H9 (cell line): ENCODE measurements at regions not wholly inside any gene's neighbourhood (a gene's known extent, or its start where the extent isn't known, plus 50 kb on each side); places are given as distances from the start of the nearest gene placed in this dataset.

Experiments
- DNase-seq: peaks from one replicate; pipeline ENCODE4 v3.0.0-alpha.2; 2017
- H2AFZ ChIP-seq: one replicate; pipeline ENCODE4 v1.6.1; 2013; ENCODE audit warnings: mild to moderate bottlenecking, low read length, control low read depth, moderate library complexity
- H2AK5ac ChIP-seq: 2 replicates; pipeline ENCODE4 v1.6.1; 2013; ENCODE audit warnings: low read length, control low read depth, mixed read lengths; ENCODE audit not compliant: insufficient read length
- H2BK120ac ChIP-seq: one replicate; pipeline ENCODE4 v1.6.1; 2013; ENCODE audit warnings: low read depth, mild to moderate bottlenecking, low read length, control low read depth, inconsistent platforms; ENCODE audit not compliant: poor library complexity, severe bottlenecking
- H2BK12ac ChIP-seq: 2 replicates; pipeline ENCODE4 v1.6.1; 2013; ENCODE audit warnings: low read length, control low read depth, mixed read lengths, low read depth; ENCODE audit not compliant: insufficient read length
- H2BK15ac ChIP-seq: 2 replicates; pipeline ENCODE4 v1.6.1; 2013; ENCODE audit warnings: low read depth, low read length, control low read depth
- H2BK20ac ChIP-seq: one replicate; pipeline ENCODE4 v1.6.1; 2013; ENCODE audit warnings: low read depth, mild to moderate bottlenecking, low read length, control low read depth, inconsistent platforms; ENCODE audit not compliant: poor library complexity, severe bottlenecking
- H2BK5ac ChIP-seq: 2 replicates; pipeline ENCODE4 v1.6.1; 2013; ENCODE audit warnings: low read length, control low read depth, mixed read lengths; ENCODE audit not compliant: insufficient read length
- H3K14ac ChIP-seq: 2 replicates; pipeline ENCODE4 v1.6.1; 2013; ENCODE audit warnings: low read length, control low read depth; ENCODE audit not compliant: insufficient read depth
- H3K18ac ChIP-seq: 2 replicates; pipeline ENCODE4 v1.6.1; 2013; ENCODE audit warnings: low read depth, mild to moderate bottlenecking, mixed read lengths, low read length, control low read depth; ENCODE audit not compliant: insufficient read length
- H3K23ac ChIP-seq: 2 replicates; pipeline ENCODE4 v1.6.1; 2013; ENCODE audit warnings: low read length, control low read depth, mixed read lengths, low read depth; ENCODE audit not compliant: insufficient read length
- H3K23me2 ChIP-seq: 2 replicates; pipeline ENCODE4 v1.6.1; 2013; ENCODE audit warnings: low read depth, mild to moderate bottlenecking, mixed read lengths, low read length, control low read depth; ENCODE audit not compliant: insufficient read length, poor library complexity, severe bottlenecking
- H3K27ac ChIP-seq: 2 replicates; pipeline ENCODE4 v1.5.1; 2013; ENCODE audit warnings: low read length, control low read depth, mixed read lengths, low read depth; ENCODE audit not compliant: insufficient read length
- H3K27me3 ChIP-seq: 2 replicates; pipeline ENCODE4 v1.6.1; 2013; ENCODE audit warnings: low read length, control low read depth, inconsistent platforms; ENCODE audit not compliant: insufficient read depth
- H3K4ac ChIP-seq: 2 replicates; pipeline ENCODE4 v1.6.1; 2013; ENCODE audit warnings: low read depth, mild to moderate bottlenecking, control low read depth, inconsistent platforms, low read length, moderate library complexity
- H3K4me1 ChIP-seq: 2 replicates; pipeline ENCODE4 v1.6.1; 2013; ENCODE audit warnings: low read length, control low read depth, inconsistent platforms; ENCODE audit not compliant: insufficient read depth
- H3K4me2 ChIP-seq: 2 replicates; pipeline ENCODE4 v1.6.1; 2013; ENCODE audit warnings: low read length, control low read depth, mixed read lengths; ENCODE audit not compliant: insufficient read length, insufficient read depth
- H3K56ac ChIP-seq: 2 replicates; pipeline ENCODE4 v1.6.1; 2013; ENCODE audit warnings: low read depth, mild to moderate bottlenecking, mixed read lengths, low read length, control low read depth; ENCODE audit not compliant: insufficient read length
- H3K79me1 ChIP-seq: 2 replicates; pipeline ENCODE4 v1.6.1; 2013; ENCODE audit warnings: low read depth, mild to moderate bottlenecking, moderate library complexity, low read length, control low read depth, inconsistent platforms; ENCODE audit not compliant: insufficient read depth, poor library complexity, severe bottlenecking
- H3K79me2 ChIP-seq: 2 replicates; pipeline ENCODE4 v1.6.1; 2013; ENCODE audit warnings: low read length, control low read depth, inconsistent platforms; ENCODE audit not compliant: insufficient read depth
- H3K9ac ChIP-seq: 2 replicates; pipeline ENCODE4 v1.6.1; 2013; ENCODE audit warnings: low read length, control low read depth, mixed read lengths; ENCODE audit not compliant: insufficient read length; ENCODE audit errors: extremely low read depth
- H3K9me3 ChIP-seq: one replicate; pipeline ENCODE4 v1.6.1; 2013; ENCODE audit warnings: low read depth, low read length, inconsistent platforms; ENCODE audit not compliant: control insufficient read depth
- H3T11ph ChIP-seq: one replicate; pipeline ENCODE4 v1.6.1; 2013; ENCODE audit warnings: mild to moderate bottlenecking, low read length, control low read depth, inconsistent platforms
- H4K20me1 ChIP-seq: one replicate; pipeline ENCODE4 v1.6.1; 2013; ENCODE audit not compliant: control insufficient read depth, insufficient read length, insufficient read depth
- H4K5ac ChIP-seq: 2 replicates; pipeline ENCODE4 v1.6.1; 2013; ENCODE audit warnings: low read depth, mild to moderate bottlenecking, mixed read lengths, low read length, control low read depth; ENCODE audit not compliant: insufficient read length
- H4K8ac ChIP-seq: replicated peaks from 2 replicates; pipeline ENCODE4 v1.6.1; 2013; ENCODE audit warnings: low read length, control low read depth, mixed read lengths, low read depth; ENCODE audit not compliant: insufficient read length
- H4K91ac ChIP-seq: 2 replicates; pipeline ENCODE4 v1.6.1; 2013; ENCODE audit warnings: low read depth, mild to moderate bottlenecking, moderate library complexity, mixed read lengths, low read length, control low read depth; ENCODE audit not compliant: insufficient read length
- H3K27ac Mint-ChIP-seq, 3 experiments: 2 replicates in 2 of 3; 3 replicates in 1 of 3; pipeline ENCODE4 v1.8.0; 2020 to 2021; ENCODE audit warnings: mixed read lengths in 3 of 3, mild to moderate bottlenecking in 1 of 3, moderate library complexity in 1 of 3
- H3K27me3 Mint-ChIP-seq: 2 replicates; pipeline ENCODE4 v1.8.0; 2021; ENCODE audit warnings: low read depth, mild to moderate bottlenecking, moderate library complexity, mixed read lengths
- H3K36me3 Mint-ChIP-seq, 3 experiments: 2 replicates in 2 of 3; 3 replicates in 1 of 3; pipeline ENCODE4 v1.8.0; 2020 to 2021; ENCODE audit warnings: low read depth in 3 of 3, mixed read lengths in 3 of 3; ENCODE audit not compliant: insufficient read depth in 1 of 3
- H3K4me1 Mint-ChIP-seq, 2 experiments: 2 replicates each; pipeline ENCODE4 v1.8.0; 2020; ENCODE audit warnings: mixed read lengths in 2 of 2
- H3K4me3 Mint-ChIP-seq, 2 experiments: 2 replicates in 1 of 2; 3 replicates in 1 of 2; pipeline ENCODE4 v1.8.0; 2020 to 2021; ENCODE audit warnings: mild to moderate bottlenecking in 2 of 2, mixed read lengths in 2 of 2, moderate library complexity in 1 of 2
- H3K9me3 Mint-ChIP-seq, 2 experiments: 2 replicates in 1 of 2; 3 replicates in 1 of 2; pipeline ENCODE4 v1.8.0; 2020; ENCODE audit warnings: mild to moderate bottlenecking in 2 of 2, mixed read lengths in 2 of 2, moderate library complexity in 1 of 2
- WGBS: extraction: QIAGEN DNeasy Blood & Tissue Kit; methylation state at CpG from one replicate; pipeline ENCODE4 v1.1.7; 2013; ENCODE audit warnings: missing lambda C conversion rate, low lambda C conversion rate, mixed read lengths; ENCODE audit not compliant: insufficient read length; ENCODE audit errors: extremely low coverage; 5-methylcytosine and 5-hydroxymethylcytosine counted together
- TF ChIP-seq, protein P1 (sequence below): fragments of 200-600 bp; sonication (generic); conservative IDR thresholded peaks from 3 replicates; pipeline ENCODE4 v1.8.0; 2021; ENCODE audit warnings: antibody characterized with exemption, mild to moderate bottlenecking

DNA sequence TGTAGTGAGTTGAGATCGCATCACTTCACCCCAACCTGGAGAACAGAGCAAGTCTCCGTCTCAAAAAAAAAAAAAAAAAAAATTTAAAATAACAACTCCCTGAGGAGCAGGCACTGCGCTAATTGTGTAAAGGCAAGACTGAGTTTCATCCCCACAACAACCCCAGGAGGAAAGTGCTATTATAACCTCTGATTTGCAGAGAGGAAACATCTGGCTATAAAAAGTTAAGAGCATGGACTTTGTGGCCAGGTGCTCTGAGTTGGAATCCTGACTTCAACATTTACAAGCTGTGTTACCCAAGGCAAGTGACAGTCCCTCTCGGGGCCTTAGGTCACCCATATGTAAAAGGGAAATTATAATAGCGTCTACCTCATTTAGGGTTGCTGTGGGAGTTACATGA, 76.0 kb upstream of the MYL2 start:
- Histone ChIP-seq H3T11ph (no peak overlapping the region), H3K27me3 (no peaks in the 10 kb centered on the region), H3K23ac (no peak overlapping the region), H2AK5ac (no peak overlapping the region), H3K18ac (no peak overlapping the region), H3K4me2 (no peak overlapping the region), H2BK12ac (no peak overlapping the region), H2BK15ac (no peak overlapping the region), H3K79me2 (no peaks in the 10 kb centered on the region), H4K91ac (no peak overlapping the region), H3K9ac (no peak overlapping the region), H4K5ac (no peak overlapping the region), H3K9me3 (peaks cover 14% of the 10 kb centered on the region), H2BK120ac (no peak overlapping the region), H3K4ac (no peak overlapping the region), H2AFZ (no peak overlapping the region), H2BK20ac (no peak overlapping the region), H3K23me2 (no peaks in the 10 kb centered on the region), H2BK5ac (no peak overlapping the region), H3K79me1 (no peaks in the 10 kb centered on the region), H3K27ac (no peak overlapping the region), H4K20me1 (no peaks in the 10 kb centered on the region), H3K14ac (no peak overlapping the region), H4K8ac (no peak overlapping the region), H3K4me1 (no peaks in the 10 kb centered on the region), H3K56ac (no peak overlapping the region)
- Mint-ChIP-seq H3K36me3 (peaks cover 0 to 1% (median 0%) of the 10 kb centered on the region in 3 experiments; a peak in 1 of 7 replicates), H3K9me3 (peaks cover 5 to 13% of the 10 kb centered on the region in 2 experiments; a peak in 4 of 5 replicates), H3K4me3 (no peak overlapping the region), H3K4me1 (no peaks in the 10 kb centered on the region), H3K27me3 (peaks cover 14% of the 10 kb centered on the region), H3K27ac (no peak overlapping the region)
- no CpG with 5 or more reads among the region's 5 CpGs for WGBS
- DNase-seq: no peak
- TF ChIP-seq, protein P1, sequence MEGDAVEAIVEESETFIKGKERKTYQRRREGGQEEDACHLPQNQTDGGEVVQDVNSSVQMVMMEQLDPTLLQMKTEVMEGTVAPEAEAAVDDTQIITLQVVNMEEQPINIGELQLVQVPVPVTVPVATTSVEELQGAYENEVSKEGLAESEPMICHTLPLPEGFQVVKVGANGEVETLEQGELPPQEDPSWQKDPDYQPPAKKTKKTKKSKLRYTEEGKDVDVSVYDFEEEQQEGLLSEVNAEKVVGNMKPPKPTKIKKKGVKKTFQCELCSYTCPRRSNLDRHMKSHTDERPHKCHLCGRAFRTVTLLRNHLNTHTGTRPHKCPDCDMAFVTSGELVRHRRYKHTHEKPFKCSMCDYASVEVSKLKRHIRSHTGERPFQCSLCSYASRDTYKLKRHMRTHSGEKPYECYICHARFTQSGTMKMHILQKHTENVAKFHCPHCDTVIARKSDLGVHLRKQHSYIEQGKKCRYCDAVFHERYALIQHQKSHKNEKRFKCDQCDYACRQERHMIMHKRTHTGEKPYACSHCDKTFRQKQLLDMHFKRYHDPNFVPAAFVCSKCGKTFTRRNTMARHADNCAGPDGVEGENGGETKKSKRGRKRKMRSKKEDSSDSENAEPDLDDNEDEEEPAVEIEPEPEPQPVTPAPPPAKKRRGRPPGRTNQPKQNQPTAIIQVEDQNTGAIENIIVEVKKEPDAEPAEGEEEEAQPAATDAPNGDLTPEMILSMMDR: no peak
